ENCODE measurements at regions not wholly inside any gene's neighbourhood (a gene's known extent, or its start where the extent isn't known, plus 50 kb on each side); places are given as distances from the start of the nearest gene placed in this dataset.

- ATAC-seq, result no peak
- Histone ChIP-seq H4K20me1 (replicated peaks; ENCODE audit: control insufficient read depth, insufficient read depth, low read length) (no peaks in the 10 kb centered on the region), H3K4me2 (ENCODE audit: insufficient read depth, low read length) (no peak overlapping the region), H3K9ac (ENCODE audit: insufficient read depth in 1 of 2, low read depth in 2 of 2, low read length in 2 of 2) (no peak overlapping the region), H2AFZ (ENCODE audit: low read depth, low read length) (no peak overlapping the region), H3K79me2 (ENCODE audit: control insufficient read depth, insufficient read depth, low read length) (no peaks in the 10 kb centered on the region), H3K27ac (ENCODE audit: extremely low read depth, low read depth, low read length) (no peak overlapping the region), H3K4me1 (replicated peaks in 1 of 2; ENCODE audit: control insufficient read depth in 2 of 2, insufficient read depth in 2 of 2, low read length in 2 of 2) (peaks cover 0 to 7% of the 10 kb centered on the region in 2 experiments; a peak in 3 of 5 replicates), H3K9me1 (ENCODE audit: control insufficient read depth, insufficient read depth, low read length) (no peaks in the 10 kb centered on the region), H3K27me3 (ENCODE audit: control insufficient read depth in 2 of 2, insufficient read depth in 2 of 2, low read length in 2 of 2) (no peaks in the 10 kb centered on the region), H3K36me3 (ENCODE audit: control insufficient read depth, insufficient read depth, low read length) (no peaks in the 10 kb centered on the region), H3K9me3 (replicated peaks; ENCODE audit: control insufficient read depth, insufficient read depth, low read depth, low read length) (no peaks in the 10 kb centered on the region), H3K4me3 (no peak overlapping the region)
- BruUV-seq (replicated peaks), result no TSS peak
- 53% methylated on average over 2 of the region's 6 CpGs for WGBS (ENCODE audit: insufficient coverage, low coverage, missing lambda C conversion rate)
- POLR2A ChIA-PET, result no interaction called here
- DNase-seq (ENCODE audit: extremely low read depth in 1 of 4, low spot score in 3 of 4), result no peak
- in situ Hi-C loops (cut with MboI), result no loop called here
- FAIRE-seq, result no peak
- CTCF ChIA-PET (ENCODE audit: low intra/inter-chr PET ratio), result no interaction called here
- intact Hi-C loops (cut with micrococcal nuclease), result no loop called here
- TF ChIP-seq PKNOX1 (IDR thresholded peaks at IDR 0.05), result no peak
- TF ChIP-seq UBTF (IDR thresholded peaks at IDR 0.05; ENCODE audit: borderline replicate concordance in 1 of 2, low read depth in 2 of 2, low read length in 2 of 2), result no peak
- TF ChIP-seq, protein P1, sequence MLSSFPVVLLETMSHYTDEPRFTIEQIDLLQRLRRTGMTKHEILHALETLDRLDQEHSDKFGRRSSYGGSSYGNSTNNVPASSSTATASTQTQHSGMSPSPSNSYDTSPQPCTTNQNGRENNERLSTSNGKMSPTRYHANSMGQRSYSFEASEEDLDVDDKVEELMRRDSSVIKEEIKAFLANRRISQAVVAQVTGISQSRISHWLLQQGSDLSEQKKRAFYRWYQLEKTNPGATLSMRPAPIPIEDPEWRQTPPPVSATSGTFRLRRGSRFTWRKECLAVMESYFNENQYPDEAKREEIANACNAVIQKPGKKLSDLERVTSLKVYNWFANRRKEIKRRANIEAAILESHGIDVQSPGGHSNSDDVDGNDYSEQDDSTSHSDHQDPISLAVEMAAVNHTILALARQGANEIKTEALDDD (IDR thresholded peaks at IDR 0.05), result no peak
- no peak for TF ChIP-seq PHF8 (IDR thresholded peaks at IDR 0.05; ENCODE audit: borderline replicate concordance, low read length)
- TF ChIP-seq, protein P2, sequence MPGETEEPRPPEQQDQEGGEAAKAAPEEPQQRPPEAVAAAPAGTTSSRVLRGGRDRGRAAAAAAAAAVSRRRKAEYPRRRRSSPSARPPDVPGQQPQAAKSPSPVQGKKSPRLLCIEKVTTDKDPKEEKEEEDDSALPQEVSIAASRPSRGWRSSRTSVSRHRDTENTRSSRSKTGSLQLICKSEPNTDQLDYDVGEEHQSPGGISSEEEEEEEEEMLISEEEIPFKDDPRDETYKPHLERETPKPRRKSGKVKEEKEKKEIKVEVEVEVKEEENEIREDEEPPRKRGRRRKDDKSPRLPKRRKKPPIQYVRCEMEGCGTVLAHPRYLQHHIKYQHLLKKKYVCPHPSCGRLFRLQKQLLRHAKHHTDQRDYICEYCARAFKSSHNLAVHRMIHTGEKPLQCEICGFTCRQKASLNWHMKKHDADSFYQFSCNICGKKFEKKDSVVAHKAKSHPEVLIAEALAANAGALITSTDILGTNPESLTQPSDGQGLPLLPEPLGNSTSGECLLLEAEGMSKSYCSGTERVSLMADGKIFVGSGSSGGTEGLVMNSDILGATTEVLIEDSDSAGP (CRISPR knock-in tag; IDR thresholded peaks at IDR 0.05), result no peak
- TF ChIP-seq ZNF121 (CRISPR knock-in tag; conservative IDR thresholded peaks at IDR 0.05), result no peak
- TF ChIP-seq HDGF (IDR thresholded peaks at IDR 0.05), result no peak
- no peak for TF ChIP-seq GATAD2A (IDR thresholded peaks at IDR 0.05)
- TF ChIP-seq, protein P3, sequence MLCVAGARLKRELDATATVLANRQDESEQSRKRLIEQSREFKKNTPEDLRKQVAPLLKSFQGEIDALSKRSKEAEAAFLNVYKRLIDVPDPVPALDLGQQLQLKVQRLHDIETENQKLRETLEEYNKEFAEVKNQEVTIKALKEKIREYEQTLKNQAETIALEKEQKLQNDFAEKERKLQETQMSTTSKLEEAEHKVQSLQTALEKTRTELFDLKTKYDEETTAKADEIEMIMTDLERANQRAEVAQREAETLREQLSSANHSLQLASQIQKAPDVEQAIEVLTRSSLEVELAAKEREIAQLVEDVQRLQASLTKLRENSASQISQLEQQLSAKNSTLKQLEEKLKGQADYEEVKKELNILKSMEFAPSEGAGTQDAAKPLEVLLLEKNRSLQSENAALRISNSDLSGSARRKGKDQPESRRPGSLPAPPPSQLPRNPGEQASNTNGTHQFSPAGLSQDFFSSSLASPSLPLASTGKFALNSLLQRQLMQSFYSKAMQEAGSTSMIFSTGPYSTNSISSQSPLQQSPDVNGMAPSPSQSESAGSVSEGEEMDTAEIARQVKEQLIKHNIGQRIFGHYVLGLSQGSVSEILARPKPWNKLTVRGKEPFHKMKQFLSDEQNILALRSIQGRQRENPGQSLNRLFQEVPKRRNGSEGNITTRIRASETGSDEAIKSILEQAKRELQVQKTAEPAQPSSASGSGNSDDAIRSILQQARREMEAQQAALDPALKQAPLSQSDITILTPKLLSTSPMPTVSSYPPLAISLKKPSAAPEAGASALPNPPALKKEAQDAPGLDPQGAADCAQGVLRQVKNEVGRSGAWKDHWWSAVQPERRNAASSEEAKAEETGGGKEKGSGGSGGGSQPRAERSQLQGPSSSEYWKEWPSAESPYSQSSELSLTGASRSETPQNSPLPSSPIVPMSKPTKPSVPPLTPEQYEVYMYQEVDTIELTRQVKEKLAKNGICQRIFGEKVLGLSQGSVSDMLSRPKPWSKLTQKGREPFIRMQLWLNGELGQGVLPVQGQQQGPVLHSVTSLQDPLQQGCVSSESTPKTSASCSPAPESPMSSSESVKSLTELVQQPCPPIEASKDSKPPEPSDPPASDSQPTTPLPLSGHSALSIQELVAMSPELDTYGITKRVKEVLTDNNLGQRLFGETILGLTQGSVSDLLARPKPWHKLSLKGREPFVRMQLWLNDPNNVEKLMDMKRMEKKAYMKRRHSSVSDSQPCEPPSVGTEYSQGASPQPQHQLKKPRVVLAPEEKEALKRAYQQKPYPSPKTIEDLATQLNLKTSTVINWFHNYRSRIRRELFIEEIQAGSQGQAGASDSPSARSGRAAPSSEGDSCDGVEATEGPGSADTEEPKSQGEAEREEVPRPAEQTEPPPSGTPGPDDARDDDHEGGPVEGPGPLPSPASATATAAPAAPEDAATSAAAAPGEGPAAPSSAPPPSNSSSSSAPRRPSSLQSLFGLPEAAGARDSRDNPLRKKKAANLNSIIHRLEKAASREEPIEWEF (CRISPR knock-in tag; IDR thresholded peaks at IDR 0.05), result no peak
- no peak for TF ChIP-seq L3MBTL2 (IDR thresholded peaks at IDR 0.05)
- no peak for TF ChIP-seq SMAD3 (CRISPR knock-in tag; conservative IDR thresholded peaks at IDR 0.05)
- TF ChIP-seq NFXL1 (CRISPR knock-in tag; IDR thresholded peaks at IDR 0.05), result no peak
Observed at GRCh38 chr16:27600381-27600780, 50.4 kb downstream of the KATNIP start.
